GM20431 (cell line): ENCODE measurements at regions not wholly inside any gene's neighbourhood (a gene's known extent, or its start where the extent isn't known, plus 50 kb on each side); places are given as distances from the start of the nearest gene placed in this dataset.
"Not testable (repeated sequence)": the region's sequence is repeated elsewhere in the genome, so short reads cannot be mapped to it uniquely, and the experiment has no call there.

Source experiments
- in situ Hi-C: fragments of 300-500 bp; cut with MseI, MboI; formaldehyde crosslinking; loops from one replicate; pipeline ENCODE4 v1.15.0; 2020; ENCODE audit warnings: low sequenced_read_pairs; ENCODE audit not compliant: unreplicated experiment

DNA sequence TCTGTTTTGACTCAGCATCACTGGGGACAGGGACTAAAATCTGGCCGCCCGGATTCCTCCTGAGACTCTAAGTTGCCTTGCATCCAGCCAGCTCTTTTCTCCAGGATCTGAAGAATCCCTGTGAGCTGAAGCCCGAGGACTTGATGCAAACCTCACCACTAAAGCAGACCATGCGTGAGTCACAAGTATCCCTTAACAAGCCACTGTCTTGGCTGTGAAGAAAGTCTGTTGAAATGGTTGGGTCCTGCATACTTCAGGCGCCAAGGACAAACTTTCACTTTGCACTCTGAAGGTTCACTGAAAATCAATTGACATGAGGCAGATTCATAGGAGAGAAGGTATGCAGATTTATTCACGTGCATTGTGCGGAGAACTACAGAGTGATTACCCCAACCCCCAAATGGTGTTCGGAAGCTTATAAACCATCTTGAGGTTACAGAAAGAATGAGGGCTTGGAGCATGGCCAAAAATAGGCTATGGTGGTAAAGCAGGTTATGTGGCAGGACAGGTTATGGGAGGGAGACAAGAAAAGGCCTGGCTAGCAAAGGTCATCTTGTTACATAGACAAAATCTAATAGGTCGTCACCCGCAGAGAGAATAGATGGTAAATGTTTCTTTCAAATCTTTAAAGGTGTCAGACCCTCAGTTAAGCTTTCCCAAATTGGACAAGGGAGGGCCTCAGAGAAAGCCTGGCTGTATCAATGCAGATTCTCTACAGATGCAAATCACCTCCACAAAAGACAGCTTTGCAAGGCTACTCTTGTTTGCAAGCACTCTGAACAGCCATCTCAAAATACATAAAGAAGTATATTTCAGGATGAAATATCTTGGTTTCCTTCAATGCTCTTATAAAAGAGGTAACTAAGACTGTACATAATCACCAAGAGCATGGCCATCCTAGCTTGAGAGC is 126.3 kb upstream of the PLAAT1 start:
- in situ Hi-C loops = no loop called here

DNA sequence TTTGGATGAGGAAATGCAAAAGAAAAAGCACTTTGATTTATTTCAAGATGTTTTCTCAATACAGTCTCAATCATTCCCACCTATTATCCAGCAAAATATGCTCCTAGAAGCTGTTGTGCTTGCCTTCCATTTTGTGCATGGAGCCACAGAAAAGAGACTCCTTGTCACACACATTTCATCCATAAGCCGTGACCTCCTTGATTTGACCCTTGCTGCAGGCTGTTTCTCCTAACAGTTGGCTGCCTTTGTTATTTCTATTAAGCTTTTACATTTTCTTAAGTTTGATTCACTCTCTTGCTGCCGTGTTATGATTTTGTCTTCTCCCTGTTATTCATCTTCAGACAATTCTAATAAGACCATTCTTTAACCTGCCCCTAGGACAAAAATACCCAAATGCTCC is 124.2 kb upstream of the PLAAT1 start:
- in situ Hi-C loops = no loop called here

DNA sequence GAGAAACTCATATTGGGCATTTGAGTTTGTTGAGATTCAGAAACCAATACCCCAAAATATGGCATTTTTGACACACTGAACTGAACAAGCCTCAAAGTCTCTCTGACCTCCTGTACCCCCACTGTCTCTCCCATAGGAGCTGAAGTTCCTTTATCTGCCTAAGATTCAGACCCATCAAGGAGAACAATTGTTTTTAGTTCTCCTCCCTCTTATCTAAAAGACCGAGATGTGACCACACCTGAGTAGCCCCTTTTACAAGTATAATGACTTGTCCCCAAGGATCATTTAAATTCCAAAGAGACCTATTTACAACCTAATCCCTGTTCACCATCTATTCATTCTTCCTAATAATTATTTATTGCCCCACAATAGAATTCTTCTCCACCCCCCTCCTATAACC is 122.1 kb upstream of the PLAAT1 start:
- in situ Hi-C loops = no loop called here

DNA sequence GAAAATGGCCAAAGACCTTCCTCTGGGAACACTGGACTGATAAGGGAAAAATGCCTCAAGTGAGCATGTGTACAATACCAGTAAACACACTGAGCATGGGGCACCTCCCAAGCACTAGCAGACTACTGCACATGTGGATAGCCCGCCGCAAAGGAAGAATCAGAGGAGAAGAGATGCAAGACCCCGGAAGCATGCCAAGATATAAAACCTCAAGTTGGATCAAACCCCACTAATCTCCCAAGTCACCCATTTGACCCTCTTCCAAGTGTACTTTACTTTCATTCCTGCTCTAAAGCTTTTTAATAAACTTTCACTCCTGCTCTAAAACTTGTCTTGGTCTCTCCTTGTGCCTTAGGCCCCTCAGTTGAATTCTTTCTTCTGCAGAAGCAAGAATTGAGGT is 121.1 kb upstream of the PLAAT1 start:
- in situ Hi-C loops = no loop called here

DNA sequence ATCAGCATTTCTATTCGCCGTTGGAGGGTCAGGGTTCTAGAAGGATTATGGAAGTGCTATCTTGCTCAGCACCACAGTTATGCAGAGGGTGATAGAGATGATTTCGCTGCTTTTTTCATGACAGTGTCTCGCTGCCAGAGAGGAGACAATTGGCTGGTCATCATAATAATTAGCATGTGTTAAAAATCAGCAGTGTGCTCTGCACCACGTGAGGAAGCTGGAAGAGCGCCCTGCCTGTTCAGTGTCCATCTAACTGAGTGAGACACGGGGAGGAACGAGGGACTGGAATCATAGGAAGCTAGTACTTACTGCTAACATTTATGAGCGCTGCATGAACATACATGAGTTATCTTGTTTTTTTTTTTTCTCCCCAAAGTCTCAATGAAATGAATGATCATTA is 116.2 kb upstream of the PLAAT1 start:
- in situ Hi-C loops = no loop called here

DNA sequence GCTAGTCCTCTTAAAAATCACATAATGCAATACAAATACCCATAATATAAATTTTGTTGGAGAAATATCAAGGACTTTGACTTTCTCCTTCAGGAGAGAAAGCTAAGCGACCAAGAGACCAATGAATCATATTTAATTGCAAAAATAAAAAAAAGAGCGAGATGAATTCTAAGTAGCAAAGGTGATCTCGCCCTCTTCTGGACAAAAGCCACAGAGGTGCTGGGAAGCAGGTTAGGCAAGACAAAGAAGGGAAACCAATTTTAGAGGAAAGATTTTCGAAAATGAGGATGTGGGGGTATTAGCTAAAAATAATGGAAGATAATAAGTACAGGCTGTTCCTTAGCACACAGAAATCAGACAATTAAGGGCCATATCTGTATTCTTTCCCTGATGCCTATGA is 111.4 kb upstream of the PLAAT1 start:
- in situ Hi-C loops = no loop called here

DNA sequence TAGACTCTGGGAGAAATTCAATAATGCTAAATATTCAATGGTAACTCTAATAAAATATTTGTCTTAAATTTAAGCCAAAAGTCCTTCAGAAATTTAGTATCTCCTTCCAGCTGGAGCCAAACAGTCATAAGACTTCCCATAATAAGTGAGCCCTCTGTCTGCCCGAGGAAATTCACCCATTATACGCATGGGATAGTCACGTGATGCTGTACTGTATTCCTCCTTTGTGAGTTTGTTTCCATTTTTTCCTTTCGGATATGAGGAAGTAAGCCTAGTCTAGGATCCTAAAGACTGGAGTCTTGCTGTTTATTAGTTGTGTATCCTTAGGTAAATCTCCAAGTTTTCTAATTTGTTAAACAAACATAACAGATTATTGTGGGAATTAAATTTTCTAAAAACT is 110.4 kb upstream of the PLAAT1 start:
- in situ Hi-C loops = no loop called here

DNA sequence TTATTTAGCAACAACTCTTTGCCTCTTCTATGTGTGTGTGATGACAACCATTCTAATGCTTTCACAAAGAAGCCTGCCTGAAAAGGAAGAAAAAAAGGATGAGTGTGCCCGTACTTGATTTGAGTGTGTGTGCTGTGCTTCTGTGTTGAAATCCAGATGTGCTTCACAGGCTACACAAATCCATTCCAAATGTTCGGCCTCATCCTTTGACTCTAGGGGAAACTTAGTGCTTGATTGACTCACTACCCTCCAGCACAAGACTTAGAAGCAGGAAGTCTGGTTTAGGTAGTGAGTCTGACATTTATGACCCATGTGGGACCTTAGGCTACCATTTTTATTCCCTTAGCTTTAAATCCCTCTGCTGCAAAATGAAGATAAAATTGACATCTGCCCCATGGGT is 108.8 kb upstream of the PLAAT1 start:
- in situ Hi-C loops = no loop called here

DNA sequence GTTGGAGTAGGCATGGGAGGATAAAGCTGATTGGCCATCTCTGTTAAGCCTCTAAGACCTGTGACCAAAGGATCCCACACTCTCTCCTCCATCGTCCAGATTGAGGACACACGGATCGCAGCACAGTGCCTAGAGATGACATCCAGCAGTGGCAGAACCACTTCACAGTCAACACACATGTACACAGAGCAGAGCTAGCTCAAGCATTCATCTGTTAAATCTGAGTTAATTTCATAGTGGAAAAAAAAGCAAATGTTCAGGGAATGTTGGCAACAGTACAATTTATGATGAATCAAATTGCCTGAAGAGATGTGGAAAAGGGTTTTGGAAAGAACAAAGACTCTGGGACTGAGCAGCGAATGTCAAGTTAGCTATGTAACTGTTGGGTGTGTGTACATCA is 108.1 kb upstream of the PLAAT1 start:
- in situ Hi-C loops = no loop called here

DNA sequence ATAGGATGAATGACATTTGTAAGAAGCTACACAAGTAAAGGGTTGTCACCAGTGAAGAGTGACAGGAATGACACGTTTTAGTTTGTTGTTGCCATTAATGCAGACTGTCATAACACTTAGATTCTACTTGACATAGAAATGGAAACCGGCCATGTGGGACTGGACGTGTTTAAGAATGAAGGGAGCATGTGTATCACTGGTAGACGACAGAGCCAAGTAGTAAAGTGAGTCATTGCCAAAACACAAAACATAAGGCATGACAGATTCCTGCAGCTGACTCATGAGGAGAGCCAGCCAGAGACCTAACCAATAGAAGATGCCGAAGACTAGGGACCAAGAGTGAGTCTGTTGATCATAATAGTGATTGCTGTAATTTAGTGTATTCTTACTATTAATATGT is 106.2 kb upstream of the PLAAT1 start:
- in situ Hi-C loops = no loop called here

DNA sequence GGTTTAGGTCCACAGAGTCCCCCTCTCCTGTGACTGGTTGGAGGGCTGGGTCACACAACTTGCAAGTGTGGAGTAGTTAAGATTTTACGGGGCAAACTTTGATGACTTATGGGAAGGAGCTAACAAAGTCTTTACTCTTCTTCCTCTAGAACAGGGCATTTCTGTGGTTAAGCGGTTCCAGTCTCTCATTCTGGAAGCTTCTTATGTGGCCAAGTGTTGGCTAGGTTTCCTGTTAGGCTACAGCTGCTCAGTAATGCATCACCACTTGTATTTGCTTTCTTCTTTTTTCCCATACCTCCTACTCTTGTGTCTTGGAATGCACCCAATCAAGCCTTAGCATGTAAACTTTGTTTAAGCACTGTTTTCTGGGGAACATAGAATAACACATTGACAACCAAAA is 100.6 kb upstream of the PLAAT1 start:
- in situ Hi-C loops = no loop called here

DNA sequence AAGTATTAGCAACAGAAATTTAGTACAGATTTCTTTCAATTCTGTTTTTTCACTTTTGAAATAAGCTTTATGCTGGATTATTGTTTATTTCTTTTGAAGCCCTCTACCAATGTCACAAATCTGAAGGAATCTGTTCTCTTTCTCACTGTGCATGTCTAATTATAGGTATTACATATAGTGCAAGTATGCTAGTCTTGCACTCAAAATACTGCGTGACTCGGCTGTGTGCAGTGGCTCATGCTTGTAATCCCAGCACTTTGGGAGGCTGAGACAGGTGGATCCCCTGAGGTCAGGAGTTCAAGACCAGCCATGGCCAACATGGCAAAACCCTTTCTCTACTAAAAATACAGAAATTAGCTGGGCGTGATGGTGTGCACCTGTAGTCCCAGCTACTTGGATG is 95.8 kb upstream of the PLAAT1 start:
- in situ Hi-C loops = no loop called here

DNA sequence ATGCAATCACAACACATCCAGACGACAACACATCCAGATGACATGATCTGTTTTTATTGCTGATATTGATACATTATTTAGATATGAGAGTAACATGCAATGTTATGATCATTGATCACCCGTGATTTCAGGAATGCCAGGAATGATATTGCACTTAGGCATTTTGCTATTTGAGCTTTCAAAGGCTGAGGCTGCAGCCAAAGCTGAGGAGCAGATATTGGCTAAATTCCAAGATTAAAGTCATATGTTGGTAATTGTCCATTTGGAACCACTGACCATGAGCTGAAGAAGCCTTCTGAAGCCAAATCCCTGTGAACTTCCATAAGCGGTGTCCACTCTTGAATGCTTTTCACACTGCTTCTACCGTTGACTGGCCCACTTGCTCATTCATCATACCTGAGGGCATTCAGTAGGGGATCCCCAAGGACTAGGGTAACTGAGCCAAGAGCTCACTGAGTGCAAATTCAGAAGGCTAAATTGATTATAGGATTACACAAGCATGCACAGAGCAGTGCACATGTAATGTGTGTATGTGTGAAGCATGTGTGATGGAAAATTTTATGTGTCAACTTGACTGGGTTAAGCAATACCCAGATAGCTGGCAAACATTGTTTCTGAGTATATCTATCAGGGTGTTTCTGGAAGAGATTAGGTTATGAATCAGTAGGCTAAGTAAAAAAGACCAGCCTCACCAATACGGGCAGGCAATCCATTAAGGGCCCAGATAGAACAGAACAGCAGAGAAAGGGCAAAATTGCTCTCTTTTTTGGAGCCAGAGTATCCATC is 92.1 kb upstream of the PLAAT1 start:
- in situ Hi-C loops = no loop called here

DNA sequence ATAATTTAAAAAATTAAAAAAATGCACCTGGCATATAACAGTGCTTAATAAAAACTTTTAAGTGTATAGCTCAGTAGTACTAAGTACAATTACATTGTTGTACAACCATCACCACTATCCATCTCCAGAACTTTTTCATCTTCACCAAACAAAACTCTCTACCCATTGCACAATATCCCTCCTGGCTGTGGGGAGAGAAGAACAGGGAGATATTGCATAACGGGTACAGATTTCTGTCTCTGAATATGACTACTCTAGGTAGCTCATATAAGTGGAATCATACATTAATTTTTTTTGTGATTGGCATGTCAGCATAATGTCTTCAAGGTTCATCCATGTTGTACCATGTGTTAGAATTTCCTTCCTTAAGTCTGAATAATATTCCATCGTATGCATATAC is 91.0 kb upstream of the PLAAT1 start:
- in situ Hi-C loops = no loop called here

DNA sequence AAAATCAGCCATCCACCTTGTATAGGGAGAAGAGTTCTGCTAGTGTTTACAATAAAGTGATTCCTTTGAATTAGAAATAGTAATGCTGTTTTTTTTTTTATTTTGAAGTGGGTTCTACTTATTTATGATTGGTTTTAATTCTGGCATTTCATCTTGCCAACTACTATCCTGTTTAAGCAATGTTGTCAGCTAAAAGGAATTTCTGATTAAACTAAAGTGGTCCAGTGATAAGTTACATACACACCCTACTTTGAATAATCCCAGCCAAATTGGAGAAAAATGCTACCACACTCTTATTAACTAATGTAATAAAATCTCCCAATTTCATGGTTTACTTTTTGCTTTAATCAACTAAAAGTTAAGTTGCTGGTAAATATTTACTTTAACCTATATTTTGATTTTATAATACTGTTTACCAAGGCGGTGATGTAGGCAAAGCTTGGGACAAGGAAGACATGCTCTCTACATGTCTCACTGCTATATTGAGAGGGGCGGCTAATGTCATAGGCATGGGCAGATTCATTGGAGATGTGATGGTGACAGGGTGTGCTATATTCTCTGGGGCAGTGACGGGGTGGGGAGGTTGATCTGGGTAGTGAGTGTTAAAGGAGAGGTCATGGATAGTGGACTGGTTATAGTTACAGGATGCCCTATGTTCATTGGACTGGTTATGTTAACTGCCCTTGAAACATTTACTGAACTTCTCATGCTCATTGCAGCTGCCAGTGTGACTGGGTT is 85.8 kb upstream of the PLAAT1 start:
- in situ Hi-C loops = not testable (repeated sequence)

DNA sequence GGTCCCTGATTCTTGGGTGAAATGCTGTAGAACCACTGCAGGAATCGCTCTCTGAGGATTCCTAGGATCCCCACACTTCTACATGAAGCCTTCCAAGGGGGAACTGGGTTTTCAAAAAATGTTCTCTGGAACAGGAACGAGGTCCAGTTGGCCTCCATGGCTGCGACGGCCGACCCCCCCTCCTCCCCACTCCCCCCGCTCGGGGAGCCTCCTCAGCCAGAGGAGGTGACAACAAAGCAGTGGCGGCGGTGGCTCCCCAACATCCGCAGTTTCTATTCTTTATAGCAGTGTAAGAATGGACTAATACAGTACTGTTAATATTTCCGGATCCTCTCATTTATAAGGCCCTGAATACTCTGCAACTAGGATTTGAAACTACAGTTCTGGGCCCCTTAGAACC is 84.0 kb upstream of the PLAAT1 start:
- in situ Hi-C loops = no loop called here

DNA sequence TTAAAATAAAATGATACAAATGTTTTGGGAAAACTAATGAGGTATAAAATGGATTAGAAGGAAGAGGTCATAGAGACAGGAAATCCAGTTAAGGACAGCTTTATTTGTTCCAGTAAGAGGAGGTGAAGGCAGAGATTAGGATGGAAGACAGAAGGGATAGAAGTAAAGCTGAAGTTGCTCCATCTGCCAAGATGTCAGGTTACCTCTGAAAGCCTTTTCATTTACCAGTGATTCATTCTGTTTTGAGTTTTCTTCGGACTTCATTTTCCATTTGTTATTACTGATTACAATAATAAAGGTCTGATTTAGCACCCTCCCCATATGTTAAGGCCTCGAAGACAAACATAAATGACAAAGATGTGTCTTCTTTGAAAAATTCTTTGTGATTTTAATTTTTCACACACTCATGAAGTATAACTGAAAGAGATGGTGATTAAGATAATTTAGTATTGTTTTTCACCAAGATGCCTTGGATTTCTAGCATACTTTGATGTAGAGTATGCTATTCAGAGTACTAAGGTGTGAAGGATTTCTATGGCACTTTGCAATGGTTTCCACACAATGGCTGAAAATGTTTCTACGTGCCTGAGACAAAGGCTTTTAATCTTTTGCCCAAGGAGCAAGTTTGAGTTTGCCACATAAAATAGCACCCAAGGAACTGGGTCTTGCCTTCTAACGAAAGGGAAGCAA is 75.4 kb upstream of the PLAAT1 start:
- in situ Hi-C loops = no loop called here

DNA sequence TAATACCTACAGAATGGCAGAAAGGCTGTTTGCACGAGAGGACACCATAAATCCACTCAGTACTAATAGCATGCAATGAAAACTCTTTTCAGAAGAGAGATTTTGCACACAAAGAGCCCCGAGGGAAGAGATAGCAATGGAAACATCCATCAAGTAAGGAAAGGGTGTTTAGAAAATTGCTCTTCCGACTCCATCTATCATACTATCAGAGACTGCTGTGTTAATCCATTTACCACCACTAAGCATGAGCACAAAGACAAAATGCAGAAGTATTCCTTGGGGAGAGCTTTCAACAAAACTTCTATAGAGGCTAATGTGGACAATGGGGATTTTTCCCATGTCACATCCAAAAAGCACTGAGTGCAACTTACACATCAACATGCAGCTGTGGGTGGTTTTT is 72.1 kb upstream of the PLAAT1 start:
- in situ Hi-C loops = no loop called here

DNA sequence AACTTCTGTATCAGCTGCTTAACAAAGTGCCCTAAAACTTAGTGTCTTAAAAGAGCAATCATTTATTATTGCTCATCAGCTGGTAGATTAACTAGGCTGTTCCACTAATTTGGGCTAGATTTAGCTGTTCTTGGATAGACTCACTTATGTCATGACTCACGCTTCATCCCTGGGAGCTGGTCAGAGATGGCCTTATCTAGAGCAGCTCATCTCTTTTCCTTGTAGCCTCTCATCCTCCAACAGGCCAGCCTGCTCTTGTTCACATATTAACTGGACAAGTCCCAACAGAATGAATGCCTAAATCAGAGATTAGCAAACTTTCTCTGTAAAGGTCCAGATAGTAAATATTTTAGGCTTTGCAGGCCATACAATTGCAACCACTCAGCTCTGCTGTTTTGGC is 66.9 kb upstream of the PLAAT1 start:
- in situ Hi-C loops = no loop called here

DNA sequence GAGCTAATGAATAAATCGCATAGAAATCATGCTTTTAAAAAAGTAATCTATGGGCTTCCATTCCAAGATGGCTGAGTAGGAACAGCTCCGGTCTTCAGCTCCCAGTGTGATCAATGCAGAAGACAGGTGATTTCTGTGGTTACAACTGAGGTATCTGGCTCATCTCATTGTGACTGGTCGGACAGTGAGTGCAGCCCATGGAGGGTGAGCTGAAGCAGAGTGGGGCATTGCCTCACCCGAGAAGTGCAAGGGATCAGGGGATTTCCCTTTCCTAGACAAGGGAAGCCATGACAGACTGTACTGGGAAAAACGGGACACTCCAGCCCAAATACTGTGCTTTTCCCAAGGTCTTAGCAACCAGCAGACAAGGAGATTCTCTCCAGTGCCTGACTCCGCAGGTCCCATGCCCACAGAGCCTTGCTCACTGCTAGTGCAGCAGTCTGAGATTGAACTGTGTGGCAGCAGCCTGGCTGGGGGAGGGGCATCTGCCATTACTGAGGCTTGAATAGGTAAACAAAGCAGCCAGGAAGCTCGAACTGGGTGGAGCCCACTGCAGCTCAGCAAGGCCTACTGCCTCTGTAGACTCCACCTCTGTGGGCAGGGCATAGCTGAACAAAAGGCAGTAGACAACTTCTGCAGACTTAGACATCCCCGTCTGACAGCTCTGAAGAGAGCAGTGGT is 61.5 kb upstream of the PLAAT1 start:
- in situ Hi-C loops = not testable (repeated sequence)
